Suppressor macrophage treated with lipopolysaccharide for 1 hour (primary cell): ENCODE measurements at regions not wholly inside any gene's neighbourhood (a gene's known extent, or its start where the extent isn't known, plus 50 kb on each side); places are given as distances from the start of the nearest gene placed in this dataset.
"Not testable (repeated sequence)": the region's sequence is repeated elsewhere in the genome, so short reads cannot be mapped to it uniquely, and the experiment has no call there.

ENCODE experiments used
- DNase-seq, 3 donors: peaks; one replicate each; pipeline ENCODE4 v3.0.0-alpha.2; 2020 to 2022

DNA sequence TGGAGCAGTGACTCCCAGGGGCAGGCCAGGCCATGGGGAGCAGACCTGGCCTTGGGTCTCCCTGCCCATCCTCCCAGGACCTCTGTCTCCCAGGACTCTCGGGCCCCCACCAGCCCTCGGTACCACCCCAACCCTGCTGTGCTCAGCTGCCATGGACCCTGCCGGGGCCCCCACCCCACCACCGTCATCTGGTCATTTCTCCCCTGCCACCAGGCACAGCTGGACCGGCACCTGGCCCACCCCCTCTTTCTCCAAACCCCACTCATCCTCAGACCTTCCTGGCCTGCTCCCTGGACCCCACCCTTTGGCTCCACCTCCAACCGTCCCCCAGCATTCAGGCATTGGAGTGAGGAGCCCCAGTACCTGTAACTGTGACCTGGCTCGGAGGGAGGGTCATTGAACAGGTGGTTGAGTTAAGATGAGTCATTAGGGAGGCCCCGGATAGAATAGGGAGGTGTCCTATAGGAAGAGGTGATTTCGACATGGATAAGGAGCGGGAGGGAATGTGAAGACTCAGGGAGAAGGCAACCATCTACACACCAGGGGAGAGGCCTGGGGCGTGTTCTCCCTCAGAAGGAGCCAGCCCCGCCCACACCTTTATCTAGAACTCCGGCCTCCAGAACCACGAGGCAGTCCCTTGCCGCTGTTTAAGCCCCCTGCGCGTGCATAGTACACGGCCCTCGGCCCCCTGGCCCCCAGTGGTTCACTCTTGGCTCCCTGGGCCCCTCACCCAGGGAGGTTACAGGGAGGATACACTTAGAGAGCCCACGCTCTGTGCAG, 1395.9 kb downstream of the BRD1 start:
- no peak for DNase-seq

DNA sequence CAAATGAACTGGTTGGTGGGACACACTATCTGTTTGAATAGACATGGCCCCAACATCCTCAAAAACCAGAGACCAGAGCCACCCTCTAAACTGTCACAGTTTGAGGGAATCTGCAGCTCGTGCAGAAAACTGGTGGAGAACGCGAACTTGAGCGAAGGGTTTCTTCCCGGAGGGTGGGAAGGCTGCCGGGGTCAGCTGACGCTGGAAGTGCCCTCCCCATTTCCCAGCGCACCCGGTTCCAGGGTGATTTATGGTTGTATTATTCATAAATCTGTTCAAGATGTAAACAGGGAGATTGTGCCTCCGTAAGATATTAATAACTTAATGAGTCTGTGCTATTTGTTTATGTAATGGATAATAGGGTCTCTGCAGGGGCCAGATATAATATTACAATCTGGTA, 1396.7 kb downstream of the BRD1 start:
- DNase-seq = no peak

DNA sequence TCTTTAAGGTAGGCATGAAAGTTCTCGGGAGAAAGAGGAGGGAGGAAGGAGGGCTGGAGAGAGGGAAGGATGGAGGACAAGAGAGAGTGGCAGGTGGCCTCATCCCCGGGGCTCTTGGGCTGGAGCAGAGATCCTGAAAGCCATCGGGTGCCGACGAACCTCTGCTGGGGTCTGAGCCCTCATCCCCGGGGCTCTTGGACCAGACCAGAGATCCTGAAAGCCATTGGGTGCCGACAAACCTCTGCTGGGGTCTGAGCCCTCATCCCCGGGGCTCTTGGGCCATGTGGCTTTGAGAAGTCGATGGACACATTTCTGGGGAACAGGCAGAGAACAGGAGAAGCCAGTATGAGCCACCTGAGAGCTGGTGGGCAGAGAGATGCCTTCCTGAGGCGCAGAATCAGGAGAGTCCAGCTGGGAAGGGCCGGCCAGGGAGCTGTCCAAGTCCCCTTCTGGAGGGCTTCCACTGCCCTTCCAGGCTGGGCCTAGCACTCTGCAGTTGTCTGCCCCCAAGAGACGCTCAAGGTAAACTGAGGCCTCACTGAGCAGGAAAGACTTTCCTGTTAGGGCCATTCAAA, 1398.1 kb downstream of the BRD1 start:
- DNase-seq = no peak

DNA sequence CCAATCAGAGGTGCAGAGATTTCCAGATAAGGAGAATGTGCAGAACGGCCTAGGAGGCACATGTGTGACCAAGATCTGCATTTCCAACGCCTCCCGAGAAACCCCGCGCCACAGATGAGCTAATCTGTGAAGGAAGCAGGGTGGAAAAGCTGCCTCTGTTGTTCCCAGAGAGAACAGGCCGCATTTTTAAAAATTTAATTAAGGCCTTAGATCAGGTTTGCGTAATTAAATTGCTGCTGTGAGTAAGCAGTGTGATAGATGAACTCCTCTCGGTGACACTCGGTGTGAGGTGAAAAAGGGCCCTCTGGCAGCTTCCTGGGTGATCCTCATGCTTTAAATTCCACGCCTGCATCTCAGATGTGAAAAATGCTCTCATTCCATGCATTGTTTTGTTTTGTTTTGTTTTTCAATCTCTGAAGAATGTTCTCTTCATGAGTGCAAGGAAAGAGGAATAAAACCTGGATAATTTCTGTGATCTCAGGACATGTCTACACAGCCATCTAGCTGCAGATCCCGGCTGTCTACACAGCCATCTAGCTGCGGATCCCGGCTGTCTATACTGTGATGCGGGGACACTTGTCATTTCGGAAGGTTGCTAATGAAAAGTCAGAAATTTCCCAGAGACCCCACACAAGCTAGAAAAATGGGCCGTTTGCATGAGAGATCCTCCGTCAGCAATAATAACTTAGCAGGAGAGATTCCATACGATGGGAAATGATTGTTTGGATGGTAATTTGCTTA, 1398.9 kb downstream of the BRD1 start:
- DNase-seq = no peak

DNA sequence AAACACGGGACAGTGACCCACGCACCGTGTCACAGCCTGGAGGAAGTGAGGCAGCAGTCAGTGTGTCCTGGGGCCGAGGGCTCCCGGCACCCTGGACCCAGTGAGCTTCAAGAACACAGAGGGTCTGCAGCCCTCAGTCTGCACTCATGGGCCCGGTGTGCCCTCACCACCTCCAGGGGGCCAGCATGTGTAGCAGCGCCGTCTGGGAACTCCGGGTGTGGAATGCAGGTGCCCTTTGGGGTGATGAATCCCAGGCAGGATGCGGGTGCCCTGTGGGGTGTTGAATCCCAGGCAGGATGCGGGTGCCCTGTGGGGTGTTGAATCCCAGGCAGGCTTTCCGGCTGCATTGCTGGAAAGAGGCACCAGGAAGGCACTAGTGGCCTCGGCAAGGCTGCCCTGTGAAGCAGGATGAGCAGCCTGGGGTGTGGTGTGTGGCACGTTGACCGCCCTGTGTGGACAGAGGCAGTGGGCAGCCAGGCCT, 1399.9 kb downstream of the BRD1 start:
- DNase-seq = no peak

DNA sequence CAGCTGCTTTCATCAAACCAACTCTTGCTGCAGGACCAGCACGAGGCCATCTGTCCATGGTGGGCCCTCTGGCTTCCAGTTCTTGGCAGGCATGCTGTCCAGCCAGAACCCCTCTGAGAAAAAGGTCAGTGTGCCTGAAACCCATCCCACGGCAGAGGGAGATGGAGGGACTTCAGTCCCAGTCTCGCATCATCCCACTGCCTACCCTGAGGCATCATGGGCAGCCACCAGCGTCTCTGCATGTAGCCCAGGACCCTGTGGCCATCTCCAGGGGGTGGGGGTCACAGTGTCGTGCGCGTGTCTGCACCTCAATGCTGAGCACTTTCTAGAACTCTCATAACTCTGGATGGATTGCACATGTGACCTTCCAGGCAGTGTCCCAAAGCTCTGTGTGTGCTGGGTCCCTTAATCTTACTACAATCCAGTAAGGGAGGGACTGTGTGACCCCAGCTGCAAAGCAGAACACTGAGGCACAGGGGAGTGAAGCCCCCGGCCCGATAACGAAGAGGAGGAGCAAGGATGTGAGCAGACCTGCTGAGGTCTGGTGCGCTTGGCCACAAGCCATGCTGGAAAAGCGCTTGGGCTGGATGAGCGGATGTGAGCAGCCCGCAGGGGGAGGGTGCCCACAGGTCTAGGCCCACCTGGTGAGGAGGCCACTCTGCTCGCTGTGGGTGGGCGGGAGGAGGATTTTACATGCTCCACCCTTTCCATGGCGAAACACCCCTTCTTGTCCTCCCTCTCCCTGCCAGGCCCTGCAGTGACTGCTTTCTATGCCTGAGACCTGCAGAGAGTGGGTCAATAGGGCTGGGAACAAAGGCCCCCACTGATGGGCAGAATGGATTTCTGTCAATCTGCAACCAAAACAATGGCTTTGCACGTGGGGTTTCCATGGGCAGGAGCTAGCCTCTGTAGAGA, 1401.0 kb downstream of the BRD1 start:
- DNase-seq = no peak

DNA sequence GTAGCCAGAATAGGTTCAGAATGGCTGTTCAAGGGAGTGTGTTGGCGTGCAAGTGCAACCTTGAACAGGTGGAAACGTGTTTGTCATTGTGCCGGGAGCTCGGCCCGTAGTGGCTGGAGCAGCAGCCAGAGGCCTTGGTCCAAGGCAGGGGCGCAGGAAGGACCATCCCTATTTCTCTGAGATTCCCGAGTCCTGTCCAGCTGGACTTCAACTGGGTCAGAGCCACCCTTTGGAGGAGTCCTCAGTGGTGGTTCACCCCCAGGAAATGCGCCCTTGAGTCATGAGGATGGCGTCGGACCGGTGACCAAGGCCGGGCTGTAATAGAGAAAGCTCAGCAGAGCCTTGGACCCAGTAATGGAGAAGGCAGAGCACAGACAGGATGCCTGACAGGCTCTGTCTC, 1402.0 kb downstream of the BRD1 start:
- DNase-seq = no peak

DNA sequence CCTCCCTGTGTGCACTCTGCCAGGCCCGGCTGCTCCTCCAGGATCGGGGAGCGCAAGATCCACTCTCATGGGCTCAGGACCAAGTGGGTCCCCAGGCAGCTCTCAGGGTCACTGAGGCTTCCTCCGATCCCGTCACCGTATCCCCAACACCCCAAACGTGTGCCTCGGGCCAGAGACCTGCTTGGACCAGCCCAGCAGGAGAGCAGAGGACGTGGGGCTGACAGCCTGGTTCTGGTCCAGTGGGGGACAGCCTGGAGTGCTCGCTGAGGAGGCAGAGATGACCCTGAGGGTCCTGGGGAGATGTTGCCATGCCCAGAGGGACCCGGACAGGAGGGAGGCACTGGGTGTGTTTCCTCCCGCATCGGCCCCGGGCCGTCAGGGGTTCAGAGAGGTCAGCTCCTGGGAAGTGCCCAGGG, 1402.6 kb downstream of the BRD1 start:
- DNase-seq = no peak

DNA sequence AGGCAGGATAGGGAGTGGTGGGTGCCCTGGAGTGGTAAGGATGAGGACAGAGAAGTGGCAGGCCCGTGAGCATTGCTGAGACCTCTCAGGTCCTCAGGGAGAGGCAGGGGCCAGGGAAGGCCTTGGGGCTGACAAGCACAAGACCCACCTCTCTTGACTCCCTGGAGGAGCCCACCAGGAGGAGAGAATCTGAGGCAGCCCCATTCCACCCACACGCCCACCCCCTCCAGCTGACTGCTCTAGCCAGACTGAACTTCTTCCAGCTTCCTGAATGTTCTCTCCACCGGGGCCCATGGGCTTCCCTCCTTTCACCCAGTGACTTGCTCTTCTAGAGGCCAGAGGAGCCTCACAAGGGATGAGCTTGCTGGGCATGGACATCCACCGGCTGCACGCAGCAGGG, 1403.0 kb downstream of the BRD1 start:
- no peak for DNase-seq

GRCh38 chr22:48424201-48424627, 1403.5 kb downstream of the BRD1 start:
- DNase-seq = no peak

GRCh38 chr22:48423481-48423911, 1404.2 kb downstream of the BRD1 start:
- no peak for DNase-seq

DNA sequence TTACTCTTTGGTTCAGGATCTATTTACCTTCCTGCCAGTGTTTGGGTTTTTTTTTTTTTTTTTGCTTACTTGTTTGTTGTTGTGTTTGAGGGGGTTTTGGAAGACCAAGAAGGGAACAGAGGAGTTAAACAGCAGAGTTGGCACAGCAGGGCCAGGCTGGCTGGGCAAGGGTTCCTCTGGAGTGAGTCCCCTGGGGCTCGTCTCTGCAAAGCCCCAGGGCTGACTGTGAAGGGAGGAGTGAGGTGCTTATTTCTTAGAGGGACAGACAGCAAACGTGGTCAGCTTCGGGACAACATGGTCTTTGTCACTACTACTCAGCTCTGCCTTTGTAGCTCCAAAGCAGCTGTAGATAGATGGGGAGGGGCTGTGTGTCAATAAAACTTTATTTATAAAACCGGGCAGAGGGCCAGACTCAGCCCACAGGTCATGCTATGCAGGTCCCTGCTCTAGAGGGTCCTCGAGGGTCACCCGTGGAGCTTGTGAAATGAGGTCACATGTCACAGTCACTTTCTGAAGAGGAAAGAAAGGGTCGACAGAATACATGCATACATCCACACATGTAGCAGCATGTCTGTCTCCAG, 1404.7 kb downstream of the BRD1 start:
- DNase-seq = no peak

- DNase-seq = no peak
These were observed 1408.8 kb downstream of the BRD1 start for GRCh38 chr22:48418831-48419230.

DNA sequence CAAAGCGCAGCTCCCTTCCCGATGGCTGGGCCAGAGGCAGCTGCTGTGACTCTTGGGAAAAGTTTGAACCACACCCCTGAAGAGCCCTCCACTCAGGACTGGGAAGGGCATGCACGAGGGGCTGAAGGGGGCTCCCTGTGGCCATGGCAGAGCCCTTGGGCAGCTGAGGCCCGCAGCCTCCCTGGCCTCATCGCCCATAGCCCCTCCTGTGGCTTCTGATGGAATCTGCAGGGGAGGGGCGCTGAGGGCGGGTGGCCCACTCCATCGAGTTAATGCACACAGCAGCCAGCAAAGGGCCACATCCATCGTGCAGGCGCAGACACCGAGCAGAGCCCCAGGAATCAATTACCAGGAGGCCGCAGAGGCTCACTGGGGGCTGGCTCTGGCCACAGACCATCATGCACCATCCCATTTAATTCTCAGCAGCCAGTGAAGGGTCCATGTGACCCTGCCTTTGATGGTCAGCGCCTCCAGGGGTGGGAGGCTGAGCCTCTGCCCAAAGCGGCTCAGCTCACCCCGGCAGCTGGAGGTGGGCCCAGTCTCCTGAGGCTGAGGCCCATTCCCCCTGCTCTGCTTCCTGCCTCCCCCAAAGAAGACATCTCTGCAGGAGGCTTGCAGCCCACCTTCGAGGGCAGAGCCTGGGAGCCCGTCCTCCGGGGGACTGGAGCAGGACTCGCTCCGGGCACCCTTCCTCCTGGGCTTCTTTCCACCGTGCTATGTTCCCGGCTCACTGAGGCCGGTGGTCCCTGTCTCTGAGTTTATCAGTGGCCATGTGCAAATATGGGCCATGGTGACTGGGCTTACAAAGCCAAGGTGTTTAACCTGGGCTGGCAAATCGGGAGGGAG, 1410.2 kb downstream of the BRD1 start:
- no peak for DNase-seq

GRCh38 chr22:48416396-48417224, 1411.1 kb downstream of the BRD1 start:
- DNase-seq = no peak

DNA sequence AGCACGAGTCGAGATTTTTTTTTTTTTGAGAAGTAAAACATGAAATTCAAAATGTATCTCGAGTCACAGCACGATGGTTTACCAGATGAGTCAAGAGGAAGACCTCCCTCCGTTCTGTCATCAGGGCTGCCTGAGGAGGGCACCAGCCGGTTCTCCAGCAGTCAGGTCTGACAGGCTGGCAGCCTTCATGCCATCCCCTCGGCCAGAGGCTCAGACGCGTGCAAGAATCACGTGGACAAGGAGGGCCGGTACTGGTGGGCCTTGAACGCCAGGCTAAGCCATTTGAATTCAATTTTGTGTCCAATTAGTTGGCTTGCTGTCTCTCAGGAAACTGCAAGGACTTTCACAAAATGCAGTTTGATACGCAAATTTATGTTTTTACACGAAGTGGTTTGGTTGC, 1412.2 kb downstream of the BRD1 start:
- DNase-seq = no peak

GRCh38 chr22:48414651-48415050, 1413.0 kb downstream of the BRD1 start:
- DNase-seq = no peak

DNA sequence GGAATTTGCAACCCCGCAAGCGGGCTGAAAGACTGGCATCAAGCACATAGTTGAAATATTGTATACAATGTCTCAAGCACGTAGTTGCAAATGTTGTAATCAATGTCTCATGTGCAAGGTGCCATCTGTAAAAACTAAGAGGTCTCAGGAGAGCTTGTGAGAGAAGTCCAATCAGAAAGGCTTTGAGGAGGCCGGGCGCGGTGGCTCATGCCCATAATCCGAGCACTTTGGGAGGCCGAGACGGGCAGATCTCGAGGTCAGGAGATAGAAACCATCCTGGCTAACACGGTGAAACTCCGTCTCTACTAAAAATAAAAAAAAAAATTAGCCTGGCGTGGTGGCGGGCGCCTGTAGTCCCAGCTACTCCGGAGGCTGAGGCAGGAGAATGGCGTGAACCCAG, 1414.7 kb downstream of the BRD1 start:
- not testable (repeated sequence) for DNase-seq

- DNase-seq = no peak
These were observed 1417.1 kb downstream of the BRD1 start for GRCh38 chr22:48410536-48410935.

GRCh38 chr22:48407256-48407955, 1420.3 kb downstream of the BRD1 start:
- DNase-seq = no peak
